Vagina (tissue), 2 donors: ENCODE measurements at regions not wholly inside any gene's neighbourhood (a gene's known extent, or its start where the extent isn't known, plus 50 kb on each side); places are given as distances from the start of the nearest gene placed in this dataset.

Source experiments
- CTCF ChIP-seq, 3 experiments: fragments of 450-650 bp in 2 of 3; fragments of 200-600 bp in 1 of 3; sonication (generic) in 1 of 3; IDR thresholded peaks; one replicate each; pipeline ENCODE4 v1.5.1; 2017 to 2019; ENCODE audit warnings: antibody characterized with exemption in 3 of 3, mild to moderate bottlenecking in 2 of 3, moderate library complexity in 2 of 3
- POLR2A ChIP-seq, 2 donors: fragments of 450-650 bp; IDR thresholded peaks; one replicate each; pipeline ENCODE4 v1.6.1; 2017; ENCODE audit warnings: antibody characterized with exemption in 2 of 2, mild to moderate bottlenecking in 2 of 2, moderate library complexity in 2 of 2
- POLR2AphosphoS5 ChIP-seq, 2 donors: sonication (generic); formaldehyde crosslinking; IDR thresholded peaks; one replicate each; pipeline ENCODE4 v1.9.0; 2017; ENCODE audit warnings: antibody characterized with exemption in 2 of 2, mild to moderate bottlenecking in 2 of 2, low read depth in 1 of 2; ENCODE audit not compliant: insufficient read depth in 1 of 2

- TF ChIP-seq CTCF (IDR thresholded peaks at IDR 0.05): no peak
- no peak for TF ChIP-seq POLR2AphosphoS5 (IDR thresholded peaks at IDR 0.05; ENCODE audit: insufficient read depth in 1 of 2, low read depth in 1 of 2)
- no peak for TF ChIP-seq POLR2A (IDR thresholded peaks at IDR 0.05)
Observed at GRCh38 chr5:57902095-57902494, 419.5 kb upstream of the ACTBL2 start.
